GM12878 (cell line): ENCODE measurements at regions not wholly inside any gene's neighbourhood (a gene's known extent, or its start where the extent isn't known, plus 50 kb on each side); places are given as distances from the start of the nearest gene placed in this dataset.

ENCODE experiments used
- ATAC-seq: fragments of 200-7000 bp; cut with Tn5 transposase; 3 replicates; pipeline ENCODE4 v1.9.1; 2020; ENCODE audit warnings: mild to moderate bottlenecking, moderate library complexity
- BruUV-seq: library from RNA; stranded (reverse); fragments of 400-500 nt; replicated peaks from 2 replicates; lab custom pipeline; 2021; lab: Mats Ljungman, UMichigan
- CTCF ChIA-PET: fragments of 300-600 bp; sonication (Branson Sonifier 250); formaldehyde crosslinking; extraction: SDS; loops from one replicate; lab custom pipeline; 2021; ENCODE audit warnings: inconsistent platforms; lab: Yijun Ruan, JAX
- POLR2A ChIA-PET: fragments of 350-600 bp; formaldehyde crosslinking; extraction: SDS; loops from one replicate; lab custom pipeline; 2021; ENCODE audit warnings: inconsistent platforms; lab: Charles Lee
- RAD21 ChIA-PET: fragments of 300-600 bp; sonication (Branson Sonifier 250); formaldehyde crosslinking; loops from one replicate; lab custom pipeline; 2023; ENCODE audit warnings: antibody characterized with exemption; ENCODE audit not compliant: unreplicated experiment; lab: Charles Lee
- SMC1A ChIA-PET: fragments of 300-600 bp; sonication (Branson Sonifier 250); formaldehyde crosslinking; loops from one replicate; lab custom pipeline; 2023; ENCODE audit not compliant: unreplicated experiment, uncharacterized antibody; lab: Charles Lee
- DNase-seq: peaks from one replicate; pipeline ENCODE4 v3.0.0-alpha.2; 2011; ENCODE audit warnings: low read depth, low spot score
- FAIRE-seq: peaks from 3 replicates; lab custom pipeline; 2011; peaks lifted over from hg19 to GRCh38; lab: Jason Lieb, UNC
- H2AFZ ChIP-seq: 2 replicates; pipeline ENCODE4 v1.6.0; 2011; ENCODE audit warnings: low read depth, low read length, control low read depth; ENCODE audit not compliant: control insufficient read depth
- H3K27ac ChIP-seq: 2 replicates; pipeline ENCODE4 v1.5.1; 2011; ENCODE audit warnings: control low read depth; ENCODE audit not compliant: control insufficient read depth, insufficient read depth
- H3K27me3 ChIP-seq, 2 experiments: replicated peaks in 1 of 2; 2 replicates each; pipeline versions ENCODE4 v1.6.0 to v1.6.1; 2011; ENCODE audit warnings: low read length in 1 of 2; ENCODE audit not compliant: control insufficient read depth in 2 of 2, insufficient read depth in 2 of 2
- H3K36me3 ChIP-seq, 2 experiments: 2 replicates each; pipeline ENCODE4 v1.5.1; 2011; ENCODE audit warnings: low read length in 1 of 2; ENCODE audit not compliant: control insufficient read depth in 2 of 2, insufficient read depth in 2 of 2
- H3K4me1 ChIP-seq: 2 replicates; pipeline ENCODE4 v1.6.1; 2011; ENCODE audit warnings: mild to moderate bottlenecking, low read length, moderate library complexity, mixed read lengths; ENCODE audit not compliant: control insufficient read depth, insufficient read depth
- H3K4me2 ChIP-seq: 2 replicates; pipeline ENCODE4 v1.6.0; 2011; ENCODE audit warnings: control low read depth; ENCODE audit not compliant: control insufficient read depth, insufficient read depth
- H3K4me3 ChIP-seq: fragments of 200-600 bp; sonication (generic); 2 replicates; pipeline ENCODE4 v1.5.1; 2016
- H3K79me2 ChIP-seq: 2 replicates; pipeline ENCODE4 v1.6.0; 2011; ENCODE audit warnings: low read length; ENCODE audit not compliant: control insufficient read depth, insufficient read depth
- H3K9ac ChIP-seq: 2 replicates; pipeline ENCODE4 v1.8.0; 2011; ENCODE audit warnings: low read length, control low read depth, mixed read lengths; ENCODE audit not compliant: control insufficient read depth, insufficient read depth
- H3K9me3 ChIP-seq: replicated peaks from 3 replicates; pipeline ENCODE4 v1.5.1; 2011; ENCODE audit warnings: mild to moderate bottlenecking, low read length; ENCODE audit not compliant: control insufficient read depth, insufficient read depth
- H4K20me1 ChIP-seq: 2 replicates; pipeline ENCODE4 v1.6.0; 2011; ENCODE audit not compliant: control insufficient read depth, insufficient read depth
- E2F8 ChIP-seq: fragments of 450-650 bp; IDR thresholded peaks from 2 replicates; pipeline ENCODE4 v1.6.1; 2018; ENCODE audit warnings: mild to moderate bottlenecking, low read depth, moderate library complexity; ENCODE audit not compliant: partially characterized antibody
- HSF1 ChIP-seq: fragments of 150-350 bp; IDR thresholded peaks from 2 replicates; pipeline ENCODE4 v1.6.1; 2014; ENCODE audit warnings: mild to moderate bottlenecking, low read depth, low read length
- MYB ChIP-seq: fragments of 150-350 bp; IDR thresholded peaks from 2 replicates; pipeline ENCODE4 v1.6.1; 2014; ENCODE audit warnings: mild to moderate bottlenecking, low read depth, low read length, borderline replicate concordance
- RAD51 ChIP-seq: fragments of 450-650 bp; IDR thresholded peaks from 2 replicates; pipeline ENCODE4 v1.6.1; 2016; ENCODE audit warnings: moderate library complexity, mild to moderate bottlenecking, inconsistent platforms
- SREBF1 ChIP-seq: IDR thresholded peaks from 2 replicates; pipeline ENCODE4 v1.6.1; 2012; ENCODE audit warnings: mild to moderate bottlenecking, low read length
- TCF3 ChIP-seq: IDR thresholded peaks from 2 replicates; pipeline ENCODE4 v1.6.1; 2012; ENCODE audit warnings: low read depth, mild to moderate bottlenecking, low read length, borderline replicate concordance; ENCODE audit not compliant: insufficient read depth
- ZNF274 ChIP-seq: IDR thresholded peaks from one replicate; pipeline ENCODE4 v1.8.0; 2011; ENCODE audit not compliant: insufficient read length, insufficient read depth
- ZSCAN29 ChIP-seq: fragments of 450-650 bp; IDR thresholded peaks from 2 replicates; pipeline ENCODE4 v1.6.1; 2017; ENCODE audit warnings: mild to moderate bottlenecking, moderate library complexity
- WGBS: methylation state at CpG from one replicate; pipeline ENCODE4 v1.1.6; 2016; ENCODE audit warnings: low lambda C conversion rate; ENCODE audit not compliant: insufficient replicate concordance, insufficient coverage; ENCODE audit errors: missing lambda C conversion rate; 5-methylcytosine and 5-hydroxymethylcytosine counted together
- in situ Hi-C: fragments of 300-500 bp; cut with MboI; formaldehyde crosslinking; loops from 9 replicates; pipeline ENCODE4 v1.14.3; 2018; ENCODE audit warnings: mixed read lengths
- intact Hi-C: fragments of 100-400 bp; cut with micrococcal nuclease; formaldehyde crosslinking; loops from one replicate; pipeline ENCODE4 v1.14.2; 2022; ENCODE audit not compliant: unreplicated experiment

GRCh38 chr6:139757784-139758183, 383.3 kb upstream of the CITED2 start:
- Histone ChIP-seq H3K9ac (no peak overlapping the region), H2AFZ (no peak overlapping the region), H3K36me3 (no peaks in the 10 kb centered on the region), H3K4me3 (no peak overlapping the region), H3K27ac (no peak overlapping the region), H3K79me2 (no peaks in the 10 kb centered on the region), H4K20me1 (no peaks in the 10 kb centered on the region), H3K4me1 (no peaks in the 10 kb centered on the region), H3K27me3 (no peaks in the 10 kb centered on the region), H3K9me3 (no peaks in the 10 kb centered on the region), H3K4me2 (no peak overlapping the region)
- ChIA-PET RAD21 (no interaction called here), CTCF (no interaction called here), POLR2A (no interaction called here), SMC1A (interaction anchor here (1.1 kb wide), 1 partner anchor 11 kb away, joined by 3 read pairs; no protein-coding TSS in a partner anchor)
- in situ Hi-C loops = no loop called here
- TF ChIP-seq HSF1 = no peak
- TF ChIP-seq RAD51 = no peak
- TF ChIP-seq E2F8 = no peak
- no peak for TF ChIP-seq TCF3
- no peak for TF ChIP-seq ZNF274
- no peak for TF ChIP-seq MYB
- no peak for TF ChIP-seq ZSCAN29
- TF ChIP-seq SREBF1 = no peak
- WGBS = 4% methylated on average over 1 of the region's 1 CpG
- no peak for DNase-seq
- intact Hi-C loops = no loop called here
- BruUV-seq = no TSS peak
- no peak for ATAC-seq
- no peak for FAIRE-seq
